Stimulated activated CD4-positive, alpha-beta T cell treated with anti-CD3 and anti-CD28 coated beads, Interleukin-15, amount 100 ng/mL, for 24 hours (primary cell): ENCODE measurements at regions not wholly inside any gene's neighbourhood (a gene's known extent, or its start where the extent isn't known, plus 50 kb on each side); places are given as distances from the start of the nearest gene placed in this dataset.
A peak's percentile ranks its signal among the peaks of the same experiment; 100 is the strongest.

Source experiments
- DNase-seq: peaks from one replicate; pipeline ENCODE4 v3.0.0-alpha.2; 2020

GRCh38 chr12:65556676-65557437 is 267.4 kb upstream of the HMGA2 start:
- DNase-seq: peak; percentile 80

- no peak for DNase-seq
Observed at GRCh38 chr12:65557438-65558181, 266.7 kb upstream of the HMGA2 start.

- no peak for DNase-seq
Observed at GRCh38 chr12:65560286-65560685, 264.0 kb upstream of the HMGA2 start.

- no peak for DNase-seq
Observed at GRCh38 chr12:65561798-65562382, 262.4 kb upstream of the HMGA2 start.

- DNase-seq: no peak
Observed at GRCh38 chr12:65565601-65566560, 258.4 kb upstream of the HMGA2 start.

- no peak for DNase-seq
Observed at GRCh38 chr12:65566751-65567150, 257.5 kb upstream of the HMGA2 start.

GRCh38 chr12:65567820-65568219 is 256.5 kb upstream of the HMGA2 start:
- no peak for DNase-seq

GRCh38 chr12:65568517-65568916 is 255.8 kb upstream of the HMGA2 start:
- DNase-seq: no peak

GRCh38 chr12:65570451-65571130 is 253.7 kb upstream of the HMGA2 start:
- DNase-seq: no peak

GRCh38 chr12:65574867-65575266 is 249.4 kb upstream of the HMGA2 start:
- DNase-seq: no peak

- no peak for DNase-seq
Observed at GRCh38 chr12:65584016-65584415, 240.3 kb upstream of the HMGA2 start.

GRCh38 chr12:65585648-65586602 is 238.4 kb upstream of the HMGA2 start:
- DNase-seq: no peak

GRCh38 chr12:65586796-65587195 is 237.5 kb upstream of the HMGA2 start:
- no peak for DNase-seq

GRCh38 chr12:65590318-65590717 is 234.0 kb upstream of the HMGA2 start:
- DNase-seq: no peak

GRCh38 chr12:65592416-65592815 is 231.9 kb upstream of the HMGA2 start:
- DNase-seq: no peak

- no peak for DNase-seq
Observed at GRCh38 chr12:65593239-65593701, 231.0 kb upstream of the HMGA2 start.

- no peak for DNase-seq
Observed at GRCh38 chr12:65594409-65594808, 229.9 kb upstream of the HMGA2 start.

GRCh38 chr12:65595016-65595560 is 229.2 kb upstream of the HMGA2 start:
- DNase-seq: no peak

GRCh38 chr12:65596514-65597091 is 227.7 kb upstream of the HMGA2 start:
- DNase-seq: no peak

GRCh38 chr12:65597527-65597926 is 226.8 kb upstream of the HMGA2 start:
- DNase-seq: no peak
